ENCODE measurements at regions not wholly inside any gene's neighbourhood (a gene's known extent, or its start where the extent isn't known, plus 50 kb on each side); places are given as distances from the start of the nearest gene placed in this dataset.

DNA sequence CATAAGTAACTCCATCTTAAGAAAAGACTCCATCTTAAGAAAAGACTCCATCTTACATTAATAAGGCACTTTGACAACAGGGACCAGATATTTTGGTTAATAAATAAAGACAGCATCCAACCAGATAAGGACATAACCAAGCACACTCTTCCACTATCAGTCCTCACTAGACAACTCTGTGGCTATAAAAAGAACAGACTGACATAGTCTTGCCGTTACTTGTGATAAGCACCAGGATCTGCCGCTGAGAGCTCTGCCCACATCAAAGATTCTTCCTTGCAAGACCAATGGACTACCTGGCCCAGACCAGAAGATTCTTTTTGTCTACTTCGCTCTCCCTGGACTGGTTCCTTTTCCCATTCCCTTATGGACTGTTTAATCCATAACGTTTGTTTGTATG is 667.4 kb downstream of the NYAP2 start:
- DNase-seq, result no peak

- DNase-seq, result no peak
Observed at GRCh38 chr2:226066391-226066790, 666.9 kb downstream of the NYAP2 start.

GRCh38 chr2:226064932-226065570 is 665.5 kb downstream of the NYAP2 start:
- no peak for DNase-seq

GRCh38 chr2:226063704-226064440 is 664.4 kb downstream of the NYAP2 start:
- no peak for DNase-seq

GRCh38 chr2:226059961-226060627 is 660.6 kb downstream of the NYAP2 start:
- peak in 1 of 2 donors; percentile 18 for DNase-seq

DNA sequence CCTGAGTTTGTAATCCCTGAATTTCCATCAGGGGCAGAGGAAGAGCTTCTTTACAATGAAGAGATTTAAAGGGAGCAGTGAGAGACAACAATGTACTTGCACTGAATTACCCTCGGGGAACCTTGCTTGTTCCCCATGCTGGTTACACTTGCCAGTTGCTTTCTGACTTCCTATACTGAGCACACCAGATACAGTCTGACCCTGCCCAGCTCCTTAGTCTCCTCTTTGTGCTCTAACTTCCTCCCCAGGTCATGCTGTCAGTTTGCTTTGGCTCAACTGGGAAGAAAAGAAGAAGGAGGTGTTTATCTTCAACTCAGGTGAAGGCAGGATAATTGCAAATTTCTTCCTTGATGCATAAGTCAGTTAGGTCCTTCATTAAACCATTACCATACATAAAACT is 658.4 kb downstream of the NYAP2 start:
- peak; percentile 41 to 46 for DNase-seq

DNA sequence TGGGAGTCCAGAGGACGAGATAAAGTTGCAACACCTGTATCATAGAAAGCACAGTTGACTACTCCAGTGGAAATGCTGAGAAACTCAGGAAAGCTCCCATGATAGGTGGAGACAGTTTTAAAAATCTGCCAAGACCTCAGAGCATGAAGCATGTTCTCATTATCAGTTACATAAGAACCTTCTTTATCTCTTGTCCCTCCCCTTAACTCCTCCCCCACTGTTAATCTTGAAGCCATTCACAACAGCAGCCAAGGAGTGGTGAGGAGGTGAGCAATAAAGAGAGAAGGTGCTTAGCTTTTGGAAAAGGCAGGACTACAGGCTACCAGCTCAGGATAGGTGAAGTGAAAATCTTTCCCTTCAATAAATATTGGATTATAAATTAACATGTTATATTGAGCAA is 657.9 kb downstream of the NYAP2 start:
- DNase-seq, result no peak

GRCh38 chr2:226052772-226053416 is 653.4 kb downstream of the NYAP2 start:
- DNase-seq, result no peak

- no peak for DNase-seq
Observed at GRCh38 chr2:226050822-226051221, 651.3 kb downstream of the NYAP2 start.

DNA sequence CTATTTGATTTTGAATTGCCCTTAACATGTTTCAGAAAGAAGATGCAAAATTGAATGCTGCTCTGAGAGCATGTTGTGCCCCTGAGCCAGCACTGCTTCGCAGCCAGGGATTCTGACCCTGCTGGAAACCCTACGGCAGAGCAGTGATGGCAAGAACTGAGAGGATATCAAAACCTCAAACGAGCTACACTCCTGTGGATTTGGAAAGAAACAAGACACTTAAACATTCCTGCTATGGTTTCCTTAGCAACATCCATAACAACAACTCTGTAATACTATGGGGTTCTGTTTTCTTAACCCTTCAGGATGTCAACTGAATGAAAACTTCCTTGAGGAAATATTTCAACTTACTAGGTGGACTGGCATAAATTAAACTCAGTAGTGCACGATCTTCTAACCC is 649.1 kb downstream of the NYAP2 start:
- no peak for DNase-seq

DNA sequence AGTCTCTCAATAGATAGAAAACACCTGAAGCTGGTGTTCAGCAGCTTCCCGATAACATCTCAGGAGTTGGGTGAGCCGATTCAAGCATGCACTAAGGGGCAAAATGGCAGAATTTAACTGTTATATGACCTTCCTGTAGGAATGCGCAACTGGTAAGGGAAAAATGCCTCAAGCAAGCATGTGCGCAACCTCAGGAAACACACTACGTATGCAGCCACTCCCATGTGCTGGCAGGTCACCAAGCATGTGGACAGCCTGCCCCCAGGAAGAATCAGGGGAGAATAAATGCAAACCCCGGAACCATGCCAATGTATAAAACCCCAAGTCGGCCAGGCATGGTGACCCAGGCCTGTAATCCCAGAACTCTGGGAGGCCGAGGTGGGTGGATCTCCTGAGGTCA is 645.6 kb downstream of the NYAP2 start:
- no peak for DNase-seq

DNA sequence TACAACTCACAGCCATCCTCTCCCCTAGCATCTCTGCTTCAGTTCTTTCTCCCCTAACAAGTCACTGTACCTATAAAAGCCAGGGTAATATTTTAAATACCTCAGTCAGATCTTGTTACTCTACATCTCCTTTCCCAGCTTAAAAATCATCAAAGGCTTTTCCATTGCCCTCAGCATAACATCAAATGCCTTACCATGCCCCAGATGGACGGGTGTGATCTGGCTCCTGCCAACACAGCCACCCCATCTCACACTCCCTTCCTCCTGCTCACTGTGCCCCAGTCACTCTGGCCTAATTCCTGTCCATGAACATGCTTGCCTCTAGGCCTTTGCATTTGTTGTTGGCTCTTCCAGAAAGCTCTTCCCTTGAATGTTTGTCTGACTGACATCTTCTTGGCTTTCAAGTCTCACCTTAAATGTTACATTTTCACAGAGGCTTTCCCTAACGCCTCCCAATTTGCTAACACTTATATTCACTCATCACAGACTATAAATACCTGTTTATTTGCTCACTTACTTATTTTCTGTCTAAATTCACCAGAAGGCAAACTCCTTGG is 640.9 kb downstream of the NYAP2 start:
- DNase-seq, result no peak

- peak in 1 of 2 donors; percentile 51 for DNase-seq
Observed at GRCh38 chr2:226037526-226037925, 638.0 kb downstream of the NYAP2 start.

DNA sequence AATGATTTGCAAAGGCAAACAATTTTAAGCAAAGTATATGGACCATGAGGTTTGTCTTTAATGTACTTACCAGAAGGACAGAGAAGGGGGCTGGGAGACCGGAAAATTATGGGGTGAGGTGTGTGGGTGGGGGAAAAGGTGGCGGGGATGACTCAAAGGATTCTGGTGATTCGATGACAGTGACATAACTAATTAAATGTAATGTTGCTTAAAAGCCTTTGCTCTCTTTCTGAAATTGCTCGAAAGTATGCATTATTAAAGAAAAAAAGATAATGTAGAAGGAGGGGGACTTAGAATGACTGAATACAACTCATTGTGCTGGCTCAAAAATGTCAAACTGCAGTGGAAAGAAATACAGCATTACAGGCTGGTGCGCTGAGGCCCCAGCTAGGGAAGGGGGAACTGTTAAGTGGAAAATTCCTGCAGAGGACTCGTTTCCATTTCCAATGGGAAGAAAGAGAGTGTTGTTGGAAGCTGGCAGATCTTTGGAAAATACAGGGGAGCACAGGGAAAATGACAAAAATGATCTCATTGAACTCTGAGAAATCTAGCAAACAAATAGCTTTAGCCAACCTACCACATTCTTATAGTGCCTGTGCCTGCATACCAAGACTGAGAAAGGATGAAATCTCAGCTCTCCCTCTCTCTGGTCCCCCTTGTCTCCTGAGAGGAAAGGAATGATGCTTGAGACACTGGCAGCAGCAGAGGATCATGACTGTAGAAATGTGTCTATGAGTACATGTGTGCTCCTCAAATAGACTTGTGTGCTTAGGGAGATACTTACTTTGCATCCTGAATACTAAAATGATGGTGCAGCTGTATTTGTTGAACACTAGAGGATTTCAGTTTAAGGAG is 632.4 kb downstream of the NYAP2 start:
- DNase-seq, result peak; percentile 63 to 69

- peak; percentile 55 to 66 for DNase-seq
Observed at GRCh38 chr2:226030788-226031646, 631.5 kb downstream of the NYAP2 start.

DNA sequence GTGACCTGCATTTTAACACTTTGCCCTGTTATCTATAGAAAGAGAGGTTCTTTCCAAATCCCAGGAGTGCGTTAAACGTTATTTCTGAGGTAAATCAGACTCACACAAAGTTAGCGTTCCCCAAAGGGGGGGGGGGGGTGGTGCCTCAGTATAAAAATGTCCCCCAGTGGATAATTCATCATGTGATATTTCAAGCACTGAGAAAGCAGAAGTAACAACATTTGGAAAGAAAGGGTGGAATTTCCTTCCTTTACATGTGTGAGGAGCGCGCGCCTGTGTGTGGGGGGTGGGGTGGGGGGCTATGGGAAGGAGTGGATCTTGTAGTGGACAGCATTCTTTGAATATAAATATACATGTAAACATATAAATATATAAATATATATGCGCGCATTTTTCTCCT is 630.9 kb downstream of the NYAP2 start:
- DNase-seq, result peak; percentile 44 to 68

DNA sequence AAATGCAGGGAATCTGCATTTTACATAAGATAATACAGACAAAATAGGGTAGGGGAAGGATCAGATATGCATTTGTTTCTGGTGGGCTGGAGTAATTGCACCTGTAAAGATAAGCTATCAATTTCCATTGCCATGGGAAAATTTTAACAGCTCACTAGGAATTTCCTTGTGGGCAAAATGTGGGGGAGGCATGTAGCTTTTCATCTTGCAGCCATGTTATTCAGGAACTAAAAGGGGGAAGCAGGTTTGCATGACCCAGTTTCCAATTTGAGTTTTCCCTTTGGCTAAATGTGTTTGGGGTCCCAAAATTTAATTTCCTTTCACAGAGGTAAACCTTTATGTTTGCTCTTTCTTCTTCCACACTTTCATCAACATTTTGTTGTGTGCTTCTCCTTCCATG is 624.4 kb downstream of the NYAP2 start:
- peak in 1 of 2 donors; percentile 6 for DNase-seq

GRCh38 chr2:226023383-226023782 is 623.9 kb downstream of the NYAP2 start:
- no peak for DNase-seq

DNA sequence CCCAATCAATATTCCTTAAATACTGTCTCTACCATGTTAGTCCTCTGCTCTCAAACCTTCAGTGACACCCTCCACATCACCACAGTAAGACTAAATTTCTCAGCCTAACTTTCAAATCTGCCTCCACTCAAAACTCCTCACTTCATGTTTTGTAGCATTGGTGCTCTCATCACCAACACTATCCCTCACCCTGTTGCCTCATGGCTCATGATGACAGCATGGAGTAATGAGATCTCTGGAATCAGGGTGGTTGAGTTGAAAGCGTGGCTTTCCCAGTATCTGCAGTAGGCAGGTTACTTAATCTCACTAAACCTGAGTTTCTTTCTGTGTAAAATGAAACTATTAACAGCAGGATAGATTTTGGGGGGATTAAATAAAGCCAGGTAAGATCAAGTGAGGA is 621.4 kb downstream of the NYAP2 start:
- peak in 1 of 2 donors; percentile 5 for DNase-seq

GRCh38 chr2:226020176-226020575 is 620.7 kb downstream of the NYAP2 start:
- peak in 1 of 2 donors; percentile 7 for DNase-seq

- no peak for DNase-seq
Observed at GRCh38 chr2:226018641-226019040, 619.1 kb downstream of the NYAP2 start.
